Retinal pigment epithelial cell (primary cell): ENCODE measurements at regions not wholly inside any gene's neighbourhood (a gene's known extent, or its start where the extent isn't known, plus 50 kb on each side); places are given as distances from the start of the nearest gene placed in this dataset.

Source experiments
- DNase-seq: peaks from one replicate; pipeline ENCODE4 v3.0.0-alpha.2; 2010; ENCODE audit warnings: low read depth
- H3K4me3 ChIP-seq: 2 replicates; pipeline ENCODE4 v1.5.1; 2011; ENCODE audit warnings: mild to moderate bottlenecking, low read length, control low read depth, moderate library complexity
- TF ChIP-seq, protein P1 (sequence below): conservative IDR thresholded peaks from 2 replicates; pipeline ENCODE4 v1.5.1; 2011; ENCODE audit warnings: low read depth, low read length, control low read depth, inconsistent platforms

DNA sequence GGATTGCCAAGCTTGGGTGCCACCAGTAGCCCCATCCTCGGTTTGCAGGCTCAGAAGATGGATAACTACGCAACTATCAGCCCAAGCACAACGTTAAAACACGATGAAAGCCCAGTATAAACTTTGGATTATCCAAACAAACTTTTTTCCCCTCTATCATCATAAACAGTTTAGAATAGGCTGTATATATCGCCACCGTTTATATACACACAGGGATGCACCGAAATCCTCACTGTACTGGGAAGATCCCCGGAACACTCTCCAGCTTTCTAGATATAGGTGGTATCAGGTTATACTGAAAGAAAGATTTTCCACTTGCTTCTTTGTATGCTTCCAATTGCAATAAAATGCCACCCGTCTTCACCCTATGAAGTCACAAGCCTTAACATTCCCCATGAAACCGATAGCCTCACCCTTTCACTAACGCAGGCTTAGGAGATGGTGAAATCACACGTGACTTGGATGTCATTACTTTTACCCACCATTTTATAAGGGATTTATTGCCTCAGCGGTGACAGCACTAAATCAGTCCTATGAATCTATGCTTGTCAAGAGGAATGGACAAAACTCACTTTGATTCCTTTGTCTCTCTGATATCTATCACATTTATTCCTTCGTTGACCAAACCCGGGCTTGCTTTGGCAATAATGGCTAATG, 207.6 kb upstream of the FOXN3 start:
- DNase-seq = no peak
- TF ChIP-seq, protein P1, sequence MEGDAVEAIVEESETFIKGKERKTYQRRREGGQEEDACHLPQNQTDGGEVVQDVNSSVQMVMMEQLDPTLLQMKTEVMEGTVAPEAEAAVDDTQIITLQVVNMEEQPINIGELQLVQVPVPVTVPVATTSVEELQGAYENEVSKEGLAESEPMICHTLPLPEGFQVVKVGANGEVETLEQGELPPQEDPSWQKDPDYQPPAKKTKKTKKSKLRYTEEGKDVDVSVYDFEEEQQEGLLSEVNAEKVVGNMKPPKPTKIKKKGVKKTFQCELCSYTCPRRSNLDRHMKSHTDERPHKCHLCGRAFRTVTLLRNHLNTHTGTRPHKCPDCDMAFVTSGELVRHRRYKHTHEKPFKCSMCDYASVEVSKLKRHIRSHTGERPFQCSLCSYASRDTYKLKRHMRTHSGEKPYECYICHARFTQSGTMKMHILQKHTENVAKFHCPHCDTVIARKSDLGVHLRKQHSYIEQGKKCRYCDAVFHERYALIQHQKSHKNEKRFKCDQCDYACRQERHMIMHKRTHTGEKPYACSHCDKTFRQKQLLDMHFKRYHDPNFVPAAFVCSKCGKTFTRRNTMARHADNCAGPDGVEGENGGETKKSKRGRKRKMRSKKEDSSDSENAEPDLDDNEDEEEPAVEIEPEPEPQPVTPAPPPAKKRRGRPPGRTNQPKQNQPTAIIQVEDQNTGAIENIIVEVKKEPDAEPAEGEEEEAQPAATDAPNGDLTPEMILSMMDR = no peak
- H3K4me3 ChIP-seq = no peak overlapping the region

DNA sequence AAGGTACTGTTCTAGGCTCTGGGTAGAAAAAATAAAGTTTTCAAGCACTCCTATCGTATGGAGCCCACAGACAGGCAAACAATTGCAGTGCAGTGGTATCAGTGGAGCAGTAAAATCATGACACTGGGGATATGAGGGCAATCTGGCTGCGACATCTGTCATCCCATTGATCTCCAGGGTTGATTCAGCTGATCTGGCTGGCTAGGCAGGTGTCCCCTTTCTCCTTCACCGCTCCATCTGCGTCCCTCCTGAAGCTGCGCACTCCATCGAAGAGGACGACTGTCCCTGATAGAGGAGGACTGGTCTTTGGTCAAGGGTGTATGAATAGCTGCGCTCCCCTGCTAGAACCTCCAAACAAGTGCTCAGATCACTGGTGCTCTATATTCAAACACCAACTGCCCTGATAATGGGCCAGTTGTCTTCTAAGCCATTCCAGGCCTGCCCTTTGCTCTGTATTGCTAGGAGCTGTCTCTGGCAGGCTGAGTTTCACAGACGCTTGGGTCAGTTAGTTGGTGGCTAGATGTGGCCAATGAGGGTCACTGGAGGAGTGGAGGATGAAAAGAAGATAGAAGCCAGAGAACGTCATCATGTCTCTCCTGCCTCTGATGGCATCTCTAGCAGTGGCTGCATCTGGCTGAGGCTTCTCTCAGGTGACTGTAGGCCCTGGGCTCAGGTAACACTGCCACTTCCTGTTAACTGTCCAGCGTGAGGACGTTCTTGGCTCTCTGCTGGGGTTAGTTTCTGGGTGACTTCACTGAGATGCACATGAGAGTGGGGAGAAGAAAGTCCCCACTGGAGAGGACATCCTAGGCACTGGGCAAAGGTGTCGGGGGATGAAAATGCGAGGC, 205.0 kb upstream of the FOXN3 start:
- H3K4me3 ChIP-seq = no peak overlapping the region
- TF ChIP-seq, protein P1 = no peak
- DNase-seq = no peak

DNA sequence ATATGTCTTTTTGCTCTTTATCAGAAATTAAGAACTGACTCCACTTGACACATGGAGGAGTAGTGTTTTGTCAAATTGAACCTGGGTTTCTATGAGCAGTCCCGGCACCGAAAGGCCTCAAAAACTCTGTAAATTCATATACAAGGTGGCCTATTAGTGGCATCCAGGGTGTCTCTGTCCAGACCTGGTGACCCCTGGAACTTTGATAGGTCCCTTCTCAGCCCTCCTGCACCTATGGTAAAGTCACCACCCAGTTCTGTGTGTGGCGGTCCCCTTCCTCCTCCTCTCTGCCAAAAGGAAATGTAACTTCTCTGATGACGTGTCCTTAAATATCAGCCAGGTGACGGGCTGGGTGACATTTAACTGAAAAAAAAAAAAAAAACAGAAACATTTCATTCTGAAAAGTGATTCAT, 204.0 kb upstream of the FOXN3 start:
- TF ChIP-seq, protein P1 = no peak
- no peak overlapping the region for H3K4me3 ChIP-seq
- no peak for DNase-seq

DNA sequence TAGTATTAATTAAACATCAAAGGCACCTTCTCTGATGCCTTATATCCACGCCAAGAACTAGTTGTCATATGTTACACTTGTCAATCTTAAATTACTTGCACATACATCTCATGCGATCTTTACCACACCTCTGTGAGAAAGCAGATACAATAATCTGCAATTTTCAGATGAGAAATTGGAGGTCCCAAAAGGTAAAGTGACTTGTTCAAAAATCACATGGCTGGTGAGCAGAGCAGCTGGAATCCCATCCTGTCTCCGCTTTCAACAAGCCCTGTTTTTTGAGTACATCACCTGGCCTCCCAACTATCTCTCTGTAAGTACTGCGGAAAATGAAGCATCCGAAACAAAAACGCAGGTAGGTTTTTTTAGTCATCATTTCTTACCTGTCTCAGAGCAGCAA, 203.4 kb upstream of the FOXN3 start:
- TF ChIP-seq, protein P1 = no peak
- H3K4me3 ChIP-seq = no peak overlapping the region
- no peak for DNase-seq

DNA sequence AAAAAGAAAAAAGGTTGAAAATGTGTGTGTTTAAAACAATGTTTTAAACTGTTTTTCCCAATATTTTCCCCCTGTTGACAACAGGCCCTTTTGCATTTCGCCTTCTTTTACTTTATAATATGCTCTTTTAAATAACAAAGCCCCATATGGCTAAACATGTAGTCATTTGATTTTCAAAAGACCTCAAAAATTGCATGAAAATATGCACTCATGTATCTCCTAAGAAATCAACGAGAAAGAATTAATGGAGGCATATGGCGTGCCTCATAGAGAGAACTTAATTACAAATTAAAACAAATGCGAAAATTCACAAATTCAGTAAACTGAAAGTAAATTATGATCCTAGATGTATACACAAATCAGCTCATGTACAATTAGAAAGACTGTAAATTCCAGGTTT, 202.6 kb upstream of the FOXN3 start:
- DNase-seq = no peak
- TF ChIP-seq, protein P1 = no peak
- peak overlapping the region; percentile 60 for H3K4me3 ChIP-seq

DNA sequence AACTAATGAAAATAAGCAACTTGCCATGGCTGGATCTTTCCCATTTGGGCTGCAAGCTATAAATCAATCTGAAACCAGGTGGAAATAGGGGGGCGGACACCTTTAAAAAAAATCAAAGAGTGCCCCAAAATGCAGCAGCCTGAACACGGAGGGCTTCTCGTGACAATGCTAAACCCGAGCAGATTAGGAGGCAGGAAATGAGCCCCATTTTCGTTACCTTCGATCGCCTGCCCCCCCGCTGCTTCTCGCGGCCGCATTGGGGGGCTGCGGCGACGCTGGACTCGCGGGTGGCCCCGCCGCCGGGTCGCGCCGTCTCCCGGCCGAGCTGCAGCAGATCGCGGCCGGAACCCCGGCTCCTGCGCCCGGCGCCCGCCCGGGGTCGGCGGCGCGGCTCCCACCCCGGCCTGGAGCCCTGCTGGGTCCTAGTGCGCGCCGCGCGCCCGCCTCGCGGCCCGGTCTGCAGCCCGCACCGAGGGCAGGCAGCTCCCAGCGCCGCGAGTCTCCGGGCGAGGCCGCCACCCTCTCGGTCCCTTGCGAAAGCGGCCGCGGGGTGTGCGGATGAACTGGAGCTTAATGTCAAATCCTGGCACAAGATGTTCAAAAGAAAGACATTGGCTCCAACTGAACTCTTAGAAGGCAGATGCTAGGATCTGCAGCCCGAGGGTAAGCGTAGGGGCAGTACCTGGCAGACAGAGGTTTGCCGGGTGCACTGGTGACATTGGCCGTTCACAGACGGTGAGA, 201.9 kb upstream of the FOXN3 start:
- H3K4me3 ChIP-seq = peak overlapping the region; percentile 84
- DNase-seq = no peak
- TF ChIP-seq, protein P1 = no peak
